Posterior vena cava (tissue), 2 donors: ENCODE measurements at regions not wholly inside any gene's neighbourhood (a gene's known extent, or its start where the extent isn't known, plus 50 kb on each side); places are given as distances from the start of the nearest gene placed in this dataset.

Experiments
- DNase-seq: peaks from one replicate; pipeline ENCODE4 v3.0.0-alpha.2; 2020; ENCODE audit warnings: low spot score
- intact Hi-C, 2 donors: fragments of 100-400 bp; cut with DNase I; formaldehyde crosslinking; loops; one replicate each; pipeline versions ENCODE4 v1.14.1 to v1.14.2; 2022 to 2023
- donor health status: DM: yes; HTN: yes; CAD: no.
- donor health status: DM: yes; HTN: yes; CAD: no.

DNA sequence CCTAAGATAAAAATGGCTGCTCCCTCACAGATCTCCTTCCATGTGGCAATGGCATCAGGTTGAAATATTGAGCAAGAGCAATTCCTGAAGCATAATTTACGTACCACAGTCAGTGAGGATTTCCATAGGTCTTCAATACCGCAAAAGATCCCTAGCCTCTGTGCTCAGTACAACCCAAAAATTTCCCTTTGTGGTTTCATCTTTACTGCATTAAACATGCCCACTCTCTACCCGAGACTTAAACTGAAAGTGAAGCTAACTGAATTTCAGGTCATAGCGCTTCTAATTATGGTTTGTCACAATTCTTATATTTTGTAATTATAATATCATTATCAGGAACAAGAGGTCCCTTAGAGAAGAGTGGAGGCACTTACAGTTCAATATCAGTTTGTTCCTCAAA lies 1071.1 kb downstream of the XPNPEP1 start:
- no peak for DNase-seq
- intact Hi-C loops, result no loop called here

DNA sequence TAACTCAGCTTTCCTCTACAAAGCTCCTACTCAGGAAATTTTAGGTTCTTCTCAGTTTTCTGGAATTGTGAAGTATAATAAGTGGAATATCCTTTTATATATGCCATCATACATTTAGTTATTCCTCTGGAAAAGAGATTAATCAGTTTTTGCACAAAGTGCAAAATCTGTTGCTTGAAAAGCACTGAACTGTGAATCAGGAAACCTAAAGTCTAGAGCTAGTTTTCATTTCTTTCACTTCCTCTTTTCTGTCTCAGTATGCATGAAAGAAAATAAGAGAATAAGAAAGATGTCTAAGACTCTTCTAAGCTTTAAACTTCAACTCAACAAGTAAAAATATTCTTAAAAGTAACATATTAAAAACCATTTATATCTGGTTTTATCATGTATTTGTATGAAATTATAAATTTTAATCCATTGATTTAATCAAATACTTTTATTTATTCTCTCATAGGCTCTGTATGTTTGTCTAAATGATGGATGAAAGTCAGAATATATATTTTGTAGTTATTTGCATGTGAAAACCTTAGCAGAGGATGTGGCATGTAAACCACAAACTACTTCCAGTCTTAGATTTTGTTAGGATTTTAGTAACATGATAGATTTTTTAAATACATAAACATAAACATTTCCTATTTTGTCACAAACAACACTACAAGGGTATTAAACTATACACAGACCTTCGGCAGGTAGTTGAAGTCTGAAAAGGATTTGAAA lies 1073.0 kb downstream of the XPNPEP1 start:
- intact Hi-C loops, result no loop called here
- DNase-seq, result no peak

DNA sequence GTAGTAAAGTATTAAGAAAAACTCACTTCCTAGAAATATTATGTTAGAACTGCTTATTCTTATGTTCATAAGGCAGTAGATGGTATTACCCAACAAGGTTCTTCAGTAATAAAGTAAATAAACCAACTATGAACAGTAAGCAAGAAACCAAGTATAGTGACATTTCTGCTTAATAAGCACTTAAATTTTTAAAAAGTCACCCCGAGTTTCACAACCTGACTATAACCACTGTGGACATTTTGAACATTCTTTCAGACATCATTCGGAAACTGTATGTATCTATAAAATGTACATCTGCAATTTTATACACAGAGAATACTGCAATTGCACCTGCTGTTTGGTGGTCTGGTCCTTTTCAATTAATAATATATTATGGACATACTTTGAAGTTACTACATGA lies 1073.6 kb downstream of the XPNPEP1 start:
- no peak for DNase-seq
- intact Hi-C loops, result no loop called here

DNA sequence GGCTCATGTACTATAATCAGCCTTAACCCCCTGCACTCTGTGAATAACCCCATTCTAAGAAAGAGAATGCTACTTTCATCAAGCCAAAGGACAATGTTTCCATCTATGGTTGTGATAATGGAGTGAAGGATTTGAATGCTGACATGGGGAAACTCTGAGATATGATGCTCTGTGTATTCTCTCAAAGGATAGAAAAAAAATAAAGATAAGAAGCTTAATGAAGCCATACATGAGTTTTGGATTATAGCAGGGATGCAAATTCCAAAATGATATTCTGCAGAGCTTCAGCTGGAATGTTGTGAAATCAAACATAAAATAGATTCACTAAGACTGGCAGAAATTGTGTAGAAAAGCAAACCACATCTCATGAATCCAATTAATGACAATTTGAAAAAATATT lies 1074.1 kb downstream of the XPNPEP1 start:
- no peak for DNase-seq
- intact Hi-C loops, result no loop called here

DNA sequence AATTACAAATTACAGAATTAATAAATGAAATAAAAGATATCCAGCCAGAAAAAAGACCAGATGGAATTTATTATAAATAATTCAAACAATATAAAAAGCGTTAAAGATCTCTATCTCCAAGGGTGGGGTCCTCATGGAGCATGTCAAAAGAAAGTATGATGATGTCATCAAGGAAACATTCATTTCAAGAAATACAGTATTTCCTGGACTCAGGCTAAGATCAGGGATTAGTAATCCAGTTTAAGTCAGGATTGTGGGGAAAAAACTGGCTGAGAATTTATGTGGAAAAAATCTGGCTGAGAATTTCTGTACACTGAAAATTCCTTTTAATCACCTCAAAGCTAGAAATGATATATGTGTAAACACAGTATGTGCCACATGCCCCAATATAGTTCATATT lies 1075.3 kb downstream of the XPNPEP1 start:
- intact Hi-C loops, result no loop called here
- no peak for DNase-seq

DNA sequence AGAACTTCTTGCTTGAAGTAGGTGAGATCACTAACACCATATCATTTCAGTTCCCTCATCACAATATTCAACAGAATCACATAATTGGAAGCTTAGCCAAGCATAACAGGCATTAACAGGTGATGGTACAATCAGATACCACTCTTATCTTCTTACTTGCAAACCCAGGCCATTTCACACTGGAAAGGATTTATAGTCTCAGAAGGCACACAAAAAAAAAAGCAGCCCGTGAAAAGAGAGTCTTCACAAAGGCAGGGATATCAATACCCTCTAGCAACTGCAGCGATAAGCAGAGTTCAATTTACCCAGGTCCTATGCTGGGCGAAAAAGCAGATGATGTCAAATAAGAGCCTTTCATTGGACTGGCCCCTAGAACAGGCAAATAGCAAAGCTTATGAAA lies 1082.4 kb downstream of the XPNPEP1 start:
- intact Hi-C loops, result no loop called here
- no peak for DNase-seq

DNA sequence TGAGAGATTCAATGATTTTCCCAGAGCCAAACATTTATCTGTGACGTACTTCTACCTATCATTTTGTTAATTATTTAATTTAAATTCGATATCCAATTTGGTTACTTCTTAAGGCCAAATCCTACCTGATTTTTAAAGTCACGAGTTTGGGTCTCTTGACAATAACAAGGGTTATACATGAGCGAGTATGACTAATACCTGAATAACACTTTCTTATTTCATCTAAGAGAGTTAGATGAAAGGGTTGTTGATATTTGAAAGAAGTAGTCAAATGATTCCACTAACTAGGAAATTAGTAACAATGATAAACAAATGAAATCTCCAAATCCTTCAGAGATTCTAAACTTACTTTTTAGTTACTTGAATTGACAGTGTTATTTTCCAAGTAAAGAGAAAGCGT lies 1086.9 kb downstream of the XPNPEP1 start:
- DNase-seq, result no peak

DNA sequence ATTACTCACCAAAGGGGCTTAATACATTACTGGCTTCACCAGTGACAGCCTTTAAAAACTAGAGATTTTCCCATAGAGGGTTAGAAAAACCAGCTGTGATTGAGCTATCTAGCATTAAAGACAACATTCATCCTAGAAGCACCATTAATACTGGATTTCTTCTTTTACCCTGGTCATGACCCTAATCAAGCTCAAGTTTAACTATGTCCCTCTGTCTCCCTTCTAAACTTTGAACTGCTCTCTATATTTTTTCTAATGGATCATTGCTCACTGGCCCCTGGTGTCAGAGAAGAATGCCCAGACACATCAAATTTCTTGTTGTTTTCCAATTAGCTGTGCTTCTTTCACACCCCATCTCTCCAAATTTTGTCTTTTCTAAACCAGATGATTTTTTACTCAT lies 1101.3 kb downstream of the XPNPEP1 start:
- DNase-seq, result no peak
- intact Hi-C loops, result no loop called here

More for the DNA sequence above, 1086.9 kb downstream of the XPNPEP1 start:
- intact Hi-C loops, result no loop called here

DNA sequence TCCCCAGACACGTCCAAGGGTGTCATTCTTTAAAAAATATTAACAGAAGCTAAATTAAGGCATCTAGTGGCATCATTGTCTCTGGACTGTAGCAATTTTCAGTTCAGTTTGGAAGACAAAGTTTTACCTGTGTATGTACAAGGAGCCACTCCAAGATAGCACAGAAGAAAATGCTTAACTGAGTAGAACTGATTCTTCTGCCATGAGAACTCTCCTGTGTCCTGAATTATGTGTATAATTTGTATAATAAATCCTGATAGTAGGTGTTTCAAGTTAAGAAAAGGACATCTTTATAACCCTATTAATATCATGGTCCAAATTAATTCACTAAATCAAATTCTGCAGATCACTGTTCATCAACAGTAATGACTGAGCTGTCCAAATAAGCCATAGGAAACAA lies 1104.0 kb downstream of the XPNPEP1 start:
- intact Hi-C loops, result no loop called here
- DNase-seq, result no peak

DNA sequence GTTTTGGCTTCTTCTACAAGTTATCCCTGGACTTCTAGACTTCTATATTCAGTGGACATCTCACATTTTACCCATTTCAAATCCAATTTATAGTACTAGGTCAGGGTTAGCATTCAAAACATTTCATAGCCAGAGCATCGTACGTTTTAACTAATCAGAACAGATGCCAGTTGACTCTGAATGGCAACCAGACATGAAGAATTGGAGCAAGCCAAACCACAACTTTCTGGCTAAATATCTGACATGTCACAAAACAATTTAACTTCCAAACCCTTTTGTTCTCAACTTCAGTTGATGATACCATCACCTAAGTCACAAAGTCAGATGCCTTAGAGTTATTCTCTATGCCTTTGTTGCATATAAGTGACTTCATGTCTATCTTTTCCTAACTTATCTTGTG lies 1105.7 kb downstream of the XPNPEP1 start:
- DNase-seq, result no peak
- intact Hi-C loops, result no loop called here

DNA sequence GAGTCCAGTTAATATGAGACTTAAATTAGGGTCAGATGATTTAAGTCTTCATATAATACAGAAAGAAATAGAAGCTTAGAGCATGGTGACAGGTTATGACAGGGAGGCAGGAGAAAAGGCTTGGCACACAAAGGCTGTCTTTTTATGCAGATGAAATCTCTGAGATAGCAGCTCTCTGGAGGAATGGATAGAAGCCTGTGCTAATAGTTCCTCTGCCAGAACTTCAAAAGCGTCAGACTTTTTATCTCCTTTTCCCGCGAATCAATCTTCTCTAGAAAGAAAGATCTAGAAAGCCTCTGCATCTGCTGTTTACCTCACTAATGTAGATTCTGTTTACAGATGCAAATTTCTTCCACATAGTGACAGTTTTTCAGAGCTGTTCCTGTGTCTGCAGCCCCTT lies 1106.2 kb downstream of the XPNPEP1 start:
- no peak for DNase-seq
- intact Hi-C loops, result no loop called here

DNA sequence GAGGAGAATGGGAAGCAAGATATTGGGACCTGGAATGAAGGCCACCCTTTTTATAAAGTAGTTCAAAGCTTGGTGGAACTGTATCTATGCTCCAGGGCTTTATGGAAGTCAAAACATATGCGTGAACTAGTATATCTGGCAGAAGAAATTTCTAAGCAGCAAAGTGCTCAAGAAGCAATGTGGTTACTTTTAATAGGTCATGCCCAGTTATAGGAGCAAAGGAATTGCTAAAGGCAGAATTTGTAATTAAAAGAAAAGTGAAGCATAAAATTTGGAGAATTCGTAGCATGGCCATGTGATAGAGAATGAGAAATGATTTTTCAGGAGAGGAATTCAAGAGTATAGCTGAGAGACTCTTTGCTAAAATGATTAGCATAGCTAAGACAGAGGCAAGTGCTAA lies 1110.4 kb downstream of the XPNPEP1 start:
- DNase-seq, result no peak
- intact Hi-C loops, result no loop called here

DNA sequence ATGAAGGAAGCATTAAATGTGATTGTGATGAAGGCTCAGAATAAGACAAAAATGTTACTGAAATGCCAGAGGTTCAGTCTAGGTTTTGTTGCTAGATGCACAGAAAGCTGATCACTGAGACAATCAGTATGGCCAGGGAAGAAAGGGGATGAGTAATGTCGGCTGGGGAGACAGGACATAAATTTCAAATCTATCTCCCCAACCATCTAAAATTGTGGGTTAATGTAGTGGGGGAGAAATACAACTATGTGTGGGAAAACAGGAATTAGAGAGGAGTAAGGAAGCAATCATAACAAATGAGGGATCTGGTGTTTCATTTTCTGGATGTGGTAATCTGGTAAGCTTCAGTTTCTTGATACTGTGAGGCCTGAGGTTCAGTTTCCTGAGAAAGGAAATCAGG lies 1111.0 kb downstream of the XPNPEP1 start:
- no peak for DNase-seq
- intact Hi-C loops, result no loop called here

DNA sequence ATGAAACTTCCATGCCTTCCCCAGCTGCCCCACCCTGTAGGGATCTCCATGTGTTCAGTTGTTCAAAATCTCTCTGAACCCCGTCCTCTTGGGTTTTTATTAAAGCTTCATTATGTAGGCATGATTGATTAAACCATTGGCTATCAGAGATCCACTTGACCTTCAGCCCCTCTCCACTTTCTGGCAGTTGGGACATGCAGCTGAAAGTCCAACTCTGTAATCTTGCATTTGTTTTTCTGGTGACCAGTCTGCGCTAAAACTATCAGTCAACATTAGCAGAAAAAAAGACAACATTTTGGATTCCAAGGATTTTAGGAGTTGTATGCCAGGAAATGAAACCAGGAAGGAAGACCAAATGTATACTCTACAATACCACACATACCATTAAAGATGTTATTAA lies 1115.1 kb downstream of the XPNPEP1 start:
- no peak for DNase-seq
- intact Hi-C loops, result no loop called here

DNA sequence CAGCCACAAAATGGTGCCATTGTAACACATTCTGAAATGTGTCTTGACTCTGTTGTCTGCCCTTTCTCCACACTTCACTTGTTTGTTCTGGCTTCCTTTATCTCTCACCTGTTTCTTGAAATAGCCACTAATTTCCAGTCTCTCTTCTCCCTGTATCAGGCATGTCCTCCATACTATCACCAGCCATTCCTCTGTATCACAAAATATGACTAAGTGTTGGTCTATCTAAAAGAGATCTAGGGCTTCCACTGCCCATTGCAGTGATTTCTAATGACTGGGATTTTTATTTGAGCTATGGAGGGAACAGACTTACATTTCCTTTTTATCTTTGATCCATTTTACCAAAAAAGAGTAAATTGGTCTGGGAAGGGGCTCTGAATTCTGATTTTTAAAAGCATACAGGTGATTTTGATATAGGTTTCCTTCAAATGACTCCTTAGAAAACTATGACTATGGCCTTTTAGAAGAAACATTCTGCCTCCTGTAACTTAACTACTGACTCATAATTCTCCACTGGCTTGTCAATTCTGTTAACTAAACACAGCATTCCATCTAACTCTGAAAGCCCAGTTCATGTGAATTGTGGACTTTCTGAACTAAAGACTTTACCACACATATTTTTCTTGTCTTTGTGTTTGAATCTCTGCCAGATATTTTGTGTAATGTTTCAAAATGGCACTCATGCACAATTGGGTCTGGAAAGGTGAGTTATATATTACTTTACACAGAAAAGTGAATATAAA lies 1121.4 kb downstream of the XPNPEP1 start:
- intact Hi-C loops, result no loop called here
- DNase-seq, result no peak

DNA sequence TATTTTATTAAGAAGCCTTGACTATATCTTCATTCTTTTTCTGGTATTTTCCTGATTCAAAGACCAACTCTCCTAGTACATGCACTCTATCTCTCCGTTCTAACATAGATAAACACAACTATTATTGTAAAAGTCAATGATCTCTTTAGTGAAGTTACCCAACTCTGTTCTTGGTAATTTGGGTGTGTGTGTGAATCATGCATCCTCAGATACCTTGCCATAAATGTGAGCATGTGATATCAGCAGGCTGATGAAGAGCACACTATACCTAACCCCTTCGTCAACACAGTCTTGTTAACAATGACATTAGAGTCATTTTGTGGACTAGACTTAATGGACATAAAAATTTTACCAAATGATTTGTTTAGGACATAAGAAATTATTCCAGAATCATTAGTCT lies 1122.1 kb downstream of the XPNPEP1 start:
- no peak for DNase-seq
- intact Hi-C loops, result no loop called here

DNA sequence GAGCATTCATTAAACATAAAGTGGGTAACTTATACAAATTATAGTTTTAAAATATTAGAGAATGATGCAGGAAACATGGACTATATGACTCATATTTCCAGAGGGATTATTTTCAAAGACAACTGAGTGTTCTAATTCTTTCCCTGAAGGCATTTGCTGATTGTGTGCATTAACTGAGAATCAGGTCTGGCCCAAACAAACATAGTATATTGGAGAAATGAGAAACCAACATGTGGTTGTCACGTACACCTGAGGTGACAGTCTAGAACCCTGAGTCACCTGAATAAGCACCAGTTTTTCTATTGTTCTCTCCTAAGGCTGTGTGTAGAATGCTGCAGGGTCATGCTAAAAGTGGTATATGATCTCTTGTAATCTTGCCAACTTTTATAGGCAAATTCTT lies 1125.7 kb downstream of the XPNPEP1 start:
- intact Hi-C loops, result no loop called here
- DNase-seq, result no peak

DNA sequence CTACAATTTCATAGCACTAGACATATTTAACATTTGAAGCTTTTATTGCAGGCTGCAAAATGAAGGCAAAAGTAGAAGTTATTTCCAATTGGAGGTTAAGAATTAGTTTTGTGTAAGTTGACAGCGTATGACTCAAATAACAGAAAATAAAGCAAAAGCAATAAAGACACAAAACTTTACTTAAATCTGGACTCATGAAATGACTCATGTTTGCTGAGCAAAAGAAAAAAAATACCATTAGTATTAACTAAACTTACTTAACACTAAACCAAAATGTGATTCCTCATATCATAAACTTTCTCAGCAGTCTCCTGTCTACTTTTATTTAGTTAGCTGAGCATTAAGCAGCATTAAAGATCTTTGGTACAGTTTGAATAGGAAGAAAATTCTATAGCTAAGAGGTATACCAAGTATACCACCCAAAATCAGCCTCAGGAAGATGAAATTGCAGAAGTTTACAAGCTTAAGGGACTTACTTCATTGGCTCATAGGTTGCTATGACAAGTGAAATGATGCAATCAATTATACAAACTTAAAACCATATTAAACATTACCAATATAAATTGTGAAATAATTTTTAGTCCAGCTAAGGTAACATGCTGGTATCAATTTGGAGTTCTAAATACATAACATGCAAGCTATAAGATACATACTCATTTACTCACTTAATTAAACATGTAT lies 1131.4 kb downstream of the XPNPEP1 start:
- no peak for DNase-seq
- intact Hi-C loops, result loop anchor here in 1 of 2 donors (5.0 kb wide), 1 partner anchor 410 kb away; no protein-coding TSS in a partner anchor

DNA sequence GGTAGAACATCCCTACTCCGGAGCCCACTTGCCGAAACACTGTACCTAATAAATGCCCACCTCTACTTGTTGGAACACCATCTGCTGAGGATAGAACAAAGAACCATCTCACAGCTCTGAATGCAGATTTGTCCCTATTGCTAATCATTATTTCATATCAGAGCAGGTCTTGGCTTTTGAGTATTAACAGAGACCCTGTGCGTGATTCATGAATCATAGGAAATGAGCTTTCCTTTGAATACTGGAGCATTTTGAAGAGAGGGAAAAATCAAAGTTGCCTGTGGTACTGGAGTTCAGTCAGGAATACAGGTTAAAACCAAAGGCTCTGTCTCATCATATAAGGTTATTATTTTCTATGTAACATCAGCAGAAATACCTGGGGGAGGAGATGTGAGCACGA lies 1132.3 kb downstream of the XPNPEP1 start:
- intact Hi-C loops, result loop anchor here in 1 of 2 donors (5.0 kb wide), 1 partner anchor 411 kb away; no protein-coding TSS in a partner anchor
- DNase-seq, result no peak

DNA sequence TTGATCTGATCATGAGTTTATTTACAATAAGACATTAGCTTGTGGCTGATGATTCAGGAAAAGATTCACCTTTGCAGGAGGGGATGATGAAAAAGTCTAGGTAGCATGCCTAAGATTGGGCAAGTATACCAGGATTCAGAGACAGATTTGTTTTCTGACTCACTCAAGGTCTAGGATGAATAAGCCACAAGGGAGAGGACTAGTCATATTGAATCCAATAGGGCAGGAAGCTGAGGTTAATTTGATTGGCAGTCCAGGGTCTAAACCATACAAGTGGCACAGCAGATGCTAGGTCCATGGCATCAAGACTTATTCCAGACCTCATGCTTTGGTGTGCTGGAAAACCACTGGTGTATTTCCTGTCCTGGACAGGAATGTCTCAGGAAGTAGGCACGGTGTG lies 1133.4 kb downstream of the XPNPEP1 start:
- intact Hi-C loops, result loop anchor here in 1 of 2 donors (5.0 kb wide), 1 partner anchor 412 kb away; no protein-coding TSS in a partner anchor
- DNase-seq, result no peak
